T47D (cell line): ENCODE measurements at regions not wholly inside any gene's neighbourhood (a gene's known extent, or its start where the extent isn't known, plus 50 kb on each side); places are given as distances from the start of the nearest gene placed in this dataset.

Experiments
- DNase-seq, 2 experiments: peaks; one replicate each; pipeline versions ENCODE4 v3.0.0 to v3.0.0-alpha.2; 2011 to 2012; ENCODE audit warnings: low read depth in 1 of 2, low spot score in 1 of 2
- JUND ChIP-seq: IDR thresholded peaks from 2 replicates; pipeline ENCODE4 v1.6.1; 2012; ENCODE audit warnings: low read depth
- in situ Hi-C: cut with HindIII; loops from 2 replicates; pipeline ENCODE4 v1.10.0; 2016; ENCODE audit warnings: low sequenced_read_pairs, low pct_unique_long_range_greater_than_20kb

- TF ChIP-seq JUND, result no peak
- in situ Hi-C loops, result no loop called here
- no peak for DNase-seq
Observed at GRCh38 chr13:30109471-30110135, 197.7 kb downstream of the KATNAL1 start.

GRCh38 chr13:30108913-30109237, 198.5 kb downstream of the KATNAL1 start:
- in situ Hi-C loops, result no loop called here
- peak in 1 of 2 experiments; percentile 83 for DNase-seq
- 0 out of 2 replicates have a peak, but pooled peaks have one; percentile 1 for TF ChIP-seq JUND

GRCh38 chr13:30108216-30108912, 199.0 kb downstream of the KATNAL1 start:
- in situ Hi-C loops, result no loop called here
- TF ChIP-seq JUND, result peak; percentile 48; the same call in 1 of the 2 replicates
- no peak for DNase-seq

GRCh38 chr13:30107521-30108136, 199.7 kb downstream of the KATNAL1 start:
- in situ Hi-C loops, result no loop called here
- DNase-seq, result no peak
- TF ChIP-seq JUND, result no peak

- no peak for TF ChIP-seq JUND
- in situ Hi-C loops, result no loop called here
- DNase-seq, result no peak
Observed at GRCh38 chr13:30107121-30107520, 200.2 kb downstream of the KATNAL1 start.

GRCh38 chr13:30105381-30105780, 202.0 kb downstream of the KATNAL1 start:
- no peak for DNase-seq

GRCh38 chr13:30103161-30103840, 204.1 kb downstream of the KATNAL1 start:
- DNase-seq, result no peak
- in situ Hi-C loops, result no loop called here
- TF ChIP-seq JUND, result no peak

More at GRCh38 chr13:30105381-30105780, 202.0 kb downstream of the KATNAL1 start:
- no peak for TF ChIP-seq JUND
- in situ Hi-C loops, result no loop called here

- DNase-seq, result no peak
- in situ Hi-C loops, result no loop called here
Observed at GRCh38 chr13:30100226-30100625, 207.1 kb downstream of the KATNAL1 start.

GRCh38 chr13:30097701-30098100, 209.7 kb downstream of the KATNAL1 start:
- in situ Hi-C loops, result no loop called here
- no peak for TF ChIP-seq JUND
- no peak for DNase-seq

More at GRCh38 chr13:30100226-30100625, 207.1 kb downstream of the KATNAL1 start:
- no peak for TF ChIP-seq JUND

- no peak for DNase-seq
- no peak for TF ChIP-seq JUND
- in situ Hi-C loops, result no loop called here
Observed at GRCh38 chr13:30097089-30097488, 210.3 kb downstream of the KATNAL1 start.

- DNase-seq, result no peak
- in situ Hi-C loops, result no loop called here
- TF ChIP-seq JUND, result no peak
Observed at GRCh38 chr13:30094015-30094414, 213.3 kb downstream of the KATNAL1 start.

- TF ChIP-seq JUND, result no peak
- in situ Hi-C loops, result no loop called here
- DNase-seq, result no peak
Observed at GRCh38 chr13:30093236-30093635, 214.1 kb downstream of the KATNAL1 start.

- no peak for DNase-seq
- in situ Hi-C loops, result no loop called here
- no peak for TF ChIP-seq JUND
Observed at GRCh38 chr13:30091691-30092090, 215.7 kb downstream of the KATNAL1 start.
